Stimulated activated CD4-positive, alpha-beta T cell treated with anti-CD3 and anti-CD28 coated beads, TNF-alpha, amount 100 ng/mL, for 4 hours (primary cell): ENCODE measurements at regions not wholly inside any gene's neighbourhood (a gene's known extent, or its start where the extent isn't known, plus 50 kb on each side); places are given as distances from the start of the nearest gene placed in this dataset.
"Not testable (repeated sequence)": the region's sequence is repeated elsewhere in the genome, so short reads cannot be mapped to it uniquely, and the experiment has no call there.

Experiments used
- DNase-seq, 3 experiments: peaks; one replicate each; pipeline ENCODE4 v3.0.0-alpha.2; 2020; ENCODE audit warnings: low read depth in 3 of 3

GRCh38 chr7:136533732-136534131, 334.7 kb upstream of the CHRM2 start:
- DNase-seq: no peak

- no peak for DNase-seq
Measured at GRCh38 chr7:136530831-136531230, 337.6 kb upstream of the CHRM2 start.

- no peak for DNase-seq
Measured at GRCh38 chr7:136528329-136528728, 340.1 kb upstream of the CHRM2 start.

GRCh38 chr7:136527554-136527953, 340.9 kb upstream of the CHRM2 start:
- no peak for DNase-seq

GRCh38 chr7:136526408-136527105, 341.9 kb upstream of the CHRM2 start:
- DNase-seq: no peak

GRCh38 chr7:136523571-136523970, 344.9 kb upstream of the CHRM2 start:
- DNase-seq: no peak

- no peak for DNase-seq
Measured at GRCh38 chr7:136517971-136518370, 350.5 kb upstream of the CHRM2 start.

- DNase-seq: no peak
Measured at GRCh38 chr7:136514776-136515175, 353.7 kb upstream of the CHRM2 start.

GRCh38 chr7:136513744-136514143, 354.7 kb upstream of the CHRM2 start:
- DNase-seq: no peak

GRCh38 chr7:136509466-136509865, 359.0 kb upstream of the CHRM2 start:
- DNase-seq: no peak

- DNase-seq: no peak
Measured at GRCh38 chr7:136502162-136502561, 366.3 kb upstream of the CHRM2 start.

- no peak for DNase-seq
Measured at GRCh38 chr7:136501151-136501550, 367.3 kb upstream of the CHRM2 start.

GRCh38 chr7:136496551-136496950, 371.9 kb upstream of the CHRM2 start:
- DNase-seq: no peak

- no peak for DNase-seq
Measured at GRCh38 chr7:136495081-136495480, 373.4 kb upstream of the CHRM2 start.

- DNase-seq: no peak
Measured at GRCh38 chr7:136492366-136492765, 376.1 kb upstream of the CHRM2 start.

- no peak for DNase-seq
Measured at GRCh38 chr7:136489808-136490207, 378.6 kb upstream of the CHRM2 start.

GRCh38 chr7:136480901-136481300, 387.6 kb upstream of the CHRM2 start:
- DNase-seq: no peak

GRCh38 chr7:136479922-136480321, 388.5 kb upstream of the CHRM2 start:
- no peak for DNase-seq

GRCh38 chr7:136470179-136470578, 398.3 kb upstream of the CHRM2 start:
- DNase-seq: no peak

GRCh38 chr7:136452949-136453348, 415.5 kb upstream of the CHRM2 start:
- DNase-seq: no peak

- no peak for DNase-seq
Measured at GRCh38 chr7:136446751-136447150, 421.7 kb upstream of the CHRM2 start.

- no peak for DNase-seq
Measured at GRCh38 chr7:136441835-136442234, 426.6 kb upstream of the CHRM2 start.

- DNase-seq: not testable (repeated sequence)
Measured at GRCh38 chr7:136431736-136432135, 436.7 kb upstream of the CHRM2 start.

- no peak for DNase-seq
Measured at GRCh38 chr7:136424058-136424457, 444.4 kb upstream of the CHRM2 start.
